Loucy (cell line): ENCODE measurements at regions not wholly inside any gene's neighbourhood (a gene's known extent, or its start where the extent isn't known, plus 50 kb on each side); places are given as distances from the start of the nearest gene placed in this dataset.
"Not testable (repeated sequence)": the region's sequence is repeated elsewhere in the genome, so short reads cannot be mapped to it uniquely, and the experiment has no call there.

Experiments
- EZH2phosphoT487 ChIP-seq: fragments of 200-600 bp; IDR thresholded peaks from 2 replicates; pipeline ENCODE4 v1.6.1; 2018; ENCODE audit warnings: antibody characterized with exemption, mild to moderate bottlenecking, moderate library complexity, borderline replicate concordance
- TF ChIP-seq, protein P1 (sequence below): fragments of 200-600 bp; sonication (generic); conservative IDR thresholded peaks from 2 replicates; pipeline ENCODE4 v1.5.1; 2014; ENCODE audit warnings: mild to moderate bottlenecking, antibody characterized with exemption, low read length

GRCh38 chr3:104361748-104362147 is 1005.0 kb upstream of the ALCAM start:
- TF ChIP-seq, protein P1, sequence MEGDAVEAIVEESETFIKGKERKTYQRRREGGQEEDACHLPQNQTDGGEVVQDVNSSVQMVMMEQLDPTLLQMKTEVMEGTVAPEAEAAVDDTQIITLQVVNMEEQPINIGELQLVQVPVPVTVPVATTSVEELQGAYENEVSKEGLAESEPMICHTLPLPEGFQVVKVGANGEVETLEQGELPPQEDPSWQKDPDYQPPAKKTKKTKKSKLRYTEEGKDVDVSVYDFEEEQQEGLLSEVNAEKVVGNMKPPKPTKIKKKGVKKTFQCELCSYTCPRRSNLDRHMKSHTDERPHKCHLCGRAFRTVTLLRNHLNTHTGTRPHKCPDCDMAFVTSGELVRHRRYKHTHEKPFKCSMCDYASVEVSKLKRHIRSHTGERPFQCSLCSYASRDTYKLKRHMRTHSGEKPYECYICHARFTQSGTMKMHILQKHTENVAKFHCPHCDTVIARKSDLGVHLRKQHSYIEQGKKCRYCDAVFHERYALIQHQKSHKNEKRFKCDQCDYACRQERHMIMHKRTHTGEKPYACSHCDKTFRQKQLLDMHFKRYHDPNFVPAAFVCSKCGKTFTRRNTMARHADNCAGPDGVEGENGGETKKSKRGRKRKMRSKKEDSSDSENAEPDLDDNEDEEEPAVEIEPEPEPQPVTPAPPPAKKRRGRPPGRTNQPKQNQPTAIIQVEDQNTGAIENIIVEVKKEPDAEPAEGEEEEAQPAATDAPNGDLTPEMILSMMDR = not testable (repeated sequence)
- not testable (repeated sequence) for TF ChIP-seq EZH2phosphoT487
